ENCODE measurements at regions not wholly inside any gene's neighbourhood (a gene's known extent, or its start where the extent isn't known, plus 50 kb on each side); places are given as distances from the start of the nearest gene placed in this dataset.

DNA sequence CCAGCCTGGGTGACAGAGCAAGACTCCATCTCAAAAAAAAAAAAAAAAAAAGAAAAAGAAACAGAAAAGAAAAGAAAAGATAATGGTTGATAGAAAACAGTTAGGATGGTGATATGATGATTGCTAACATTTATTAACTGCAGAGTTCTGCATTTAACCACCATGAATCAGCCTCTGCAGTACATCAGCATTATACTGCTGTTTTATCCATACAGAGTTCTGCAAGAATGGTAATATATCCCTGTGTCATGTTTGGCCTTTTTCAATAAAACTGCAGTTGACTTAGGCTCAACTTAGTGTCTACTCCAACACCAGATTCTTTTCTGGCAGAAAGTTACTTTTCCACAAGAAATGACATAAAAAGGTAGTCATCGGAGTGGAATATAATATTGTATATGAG lies 62.6 kb downstream of the DUSP6 start:
- H3K4me3 ChIP-seq (replicated peaks; ENCODE audit: low read depth, low read length), result no peak overlapping the region
- no peak for DNase-seq (ENCODE audit: low read depth)
- TF ChIP-seq, protein P1, sequence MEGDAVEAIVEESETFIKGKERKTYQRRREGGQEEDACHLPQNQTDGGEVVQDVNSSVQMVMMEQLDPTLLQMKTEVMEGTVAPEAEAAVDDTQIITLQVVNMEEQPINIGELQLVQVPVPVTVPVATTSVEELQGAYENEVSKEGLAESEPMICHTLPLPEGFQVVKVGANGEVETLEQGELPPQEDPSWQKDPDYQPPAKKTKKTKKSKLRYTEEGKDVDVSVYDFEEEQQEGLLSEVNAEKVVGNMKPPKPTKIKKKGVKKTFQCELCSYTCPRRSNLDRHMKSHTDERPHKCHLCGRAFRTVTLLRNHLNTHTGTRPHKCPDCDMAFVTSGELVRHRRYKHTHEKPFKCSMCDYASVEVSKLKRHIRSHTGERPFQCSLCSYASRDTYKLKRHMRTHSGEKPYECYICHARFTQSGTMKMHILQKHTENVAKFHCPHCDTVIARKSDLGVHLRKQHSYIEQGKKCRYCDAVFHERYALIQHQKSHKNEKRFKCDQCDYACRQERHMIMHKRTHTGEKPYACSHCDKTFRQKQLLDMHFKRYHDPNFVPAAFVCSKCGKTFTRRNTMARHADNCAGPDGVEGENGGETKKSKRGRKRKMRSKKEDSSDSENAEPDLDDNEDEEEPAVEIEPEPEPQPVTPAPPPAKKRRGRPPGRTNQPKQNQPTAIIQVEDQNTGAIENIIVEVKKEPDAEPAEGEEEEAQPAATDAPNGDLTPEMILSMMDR (IDR thresholded peaks at IDR 0.05; ENCODE audit: low read length, missing control alignments), result no peak

DNA sequence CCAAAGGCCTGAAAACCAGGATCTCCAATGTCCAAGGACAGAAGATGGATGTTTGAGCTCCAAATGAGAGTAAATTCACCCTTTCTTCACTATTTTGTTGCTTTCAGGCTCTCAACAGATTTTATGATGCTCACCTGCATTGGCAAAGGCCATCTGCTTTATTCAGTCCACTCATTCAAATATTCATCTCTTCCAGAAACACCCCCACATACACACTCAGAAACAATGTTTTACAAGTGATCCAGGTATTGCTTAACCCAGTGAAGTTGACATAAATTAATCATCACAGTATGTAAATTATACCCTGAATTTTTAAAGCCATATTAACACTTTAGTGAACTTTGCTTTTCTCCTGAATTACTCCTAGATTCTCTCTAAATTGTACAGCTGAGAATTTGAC lies 63.3 kb downstream of the DUSP6 start:
- peak; percentile 6 for DNase-seq (ENCODE audit: low read depth)
- no peak overlapping the region for H3K4me3 ChIP-seq (replicated peaks; ENCODE audit: low read depth, low read length)
- TF ChIP-seq, protein P1 (IDR thresholded peaks at IDR 0.05; ENCODE audit: low read length, missing control alignments), result no peak

DNA sequence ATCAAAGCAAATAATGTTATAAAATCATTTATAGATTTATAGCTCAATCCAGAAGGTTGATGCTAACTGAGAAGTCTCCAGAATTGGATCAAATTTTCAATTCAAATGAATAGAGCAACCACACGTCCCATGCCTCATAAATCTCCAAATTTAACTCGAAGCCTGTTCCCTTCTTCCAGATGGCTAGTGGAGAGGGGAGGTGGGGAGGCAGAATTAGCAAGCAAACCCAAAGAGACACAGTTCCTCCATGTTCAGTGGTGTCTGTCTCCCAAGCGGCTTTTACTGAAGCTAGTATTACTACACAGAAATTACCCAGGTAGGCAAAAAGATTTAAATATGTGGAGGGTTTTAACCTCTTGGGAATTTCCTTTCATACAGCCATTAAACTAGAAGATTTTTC lies 65.8 kb downstream of the DUSP6 start:
- TF ChIP-seq, protein P1 (IDR thresholded peaks at IDR 0.05; ENCODE audit: low read length, missing control alignments), result no peak
- no peak for DNase-seq (ENCODE audit: low read depth)
- no peak overlapping the region for H3K4me3 ChIP-seq (replicated peaks; ENCODE audit: low read depth, low read length)

DNA sequence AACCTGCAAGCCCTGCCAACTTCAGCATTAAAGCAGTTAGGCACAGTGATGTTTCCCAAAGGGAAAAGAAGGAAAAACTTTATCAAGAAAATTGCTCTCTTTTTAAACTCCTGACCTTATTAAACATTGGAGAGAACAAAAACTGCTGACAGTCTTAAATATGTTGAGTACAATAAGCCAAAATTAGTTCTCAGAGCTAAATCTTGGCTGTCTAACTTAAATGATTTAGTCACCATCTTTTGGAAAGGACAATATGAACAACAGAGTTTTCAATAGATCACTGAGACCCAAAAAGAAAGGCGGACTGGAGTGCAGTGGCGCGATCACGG lies 70.8 kb downstream of the DUSP6 start:
- no peak for DNase-seq (ENCODE audit: low read depth)
- no peak overlapping the region for H3K4me3 ChIP-seq (replicated peaks; ENCODE audit: low read depth, low read length)
- TF ChIP-seq, protein P1 (IDR thresholded peaks at IDR 0.05; ENCODE audit: low read length, missing control alignments), result no peak

DNA sequence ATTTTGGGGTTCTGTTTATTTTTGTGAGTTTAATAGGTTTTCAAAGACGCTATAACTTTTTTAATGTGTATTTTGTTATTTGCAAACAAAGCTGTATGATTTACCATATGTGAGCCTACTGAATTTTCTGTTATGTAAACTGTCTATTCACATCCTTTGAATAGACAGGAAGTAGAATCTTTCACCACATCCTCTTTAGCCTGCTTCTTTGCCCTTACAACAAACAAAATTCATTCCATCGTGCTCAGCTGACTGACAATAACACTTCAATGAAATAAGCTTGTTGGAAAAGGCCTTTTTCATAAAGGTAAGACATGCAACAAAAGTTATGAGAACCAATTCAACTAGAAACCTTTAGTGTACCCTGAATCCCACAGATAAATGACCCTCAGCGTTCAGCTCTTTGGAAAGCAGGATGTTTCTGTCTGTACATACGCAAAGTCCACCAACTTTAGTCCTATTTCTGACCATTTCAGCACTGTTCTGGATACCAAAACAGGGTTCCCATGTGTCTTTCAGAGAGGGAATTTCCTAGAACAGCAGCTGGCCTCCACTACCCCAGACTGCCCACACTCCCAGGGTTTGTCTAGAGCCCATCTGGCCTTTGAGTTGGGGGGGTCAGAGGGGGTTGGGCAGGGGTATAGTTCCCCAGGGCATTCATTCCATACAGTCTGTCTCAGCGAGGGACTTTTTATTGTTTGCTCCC lies 71.3 kb downstream of the DUSP6 start:
- TF ChIP-seq, protein P1 (IDR thresholded peaks at IDR 0.05; ENCODE audit: low read length, missing control alignments), result no peak
- H3K4me3 ChIP-seq (replicated peaks; ENCODE audit: low read depth, low read length), result no peak overlapping the region
- peak; percentile 22 for DNase-seq (ENCODE audit: low read depth)

DNA sequence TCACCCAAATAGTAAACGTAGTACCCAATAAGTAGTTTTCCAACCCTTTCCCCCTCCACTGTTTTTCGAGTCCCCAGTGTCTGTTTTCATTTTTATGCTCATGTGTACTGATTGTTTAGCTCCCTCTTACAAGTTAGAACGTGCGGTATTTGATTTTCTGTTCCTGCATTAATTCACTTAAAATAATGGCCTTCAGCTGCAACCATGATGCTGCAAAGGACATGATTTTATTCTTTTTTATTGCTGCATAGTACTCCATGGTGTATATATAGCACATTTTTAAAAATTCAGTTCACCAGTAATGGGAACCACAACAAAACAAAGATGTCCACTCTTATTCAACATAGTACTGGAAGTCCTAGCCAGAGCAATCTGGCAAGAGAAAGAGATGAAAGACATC lies 72.8 kb downstream of the DUSP6 start:
- TF ChIP-seq, protein P1 (IDR thresholded peaks at IDR 0.05; ENCODE audit: low read length, missing control alignments), result no peak
- DNase-seq (ENCODE audit: low read depth), result no peak
- no peak overlapping the region for H3K4me3 ChIP-seq (replicated peaks; ENCODE audit: low read depth, low read length)

DNA sequence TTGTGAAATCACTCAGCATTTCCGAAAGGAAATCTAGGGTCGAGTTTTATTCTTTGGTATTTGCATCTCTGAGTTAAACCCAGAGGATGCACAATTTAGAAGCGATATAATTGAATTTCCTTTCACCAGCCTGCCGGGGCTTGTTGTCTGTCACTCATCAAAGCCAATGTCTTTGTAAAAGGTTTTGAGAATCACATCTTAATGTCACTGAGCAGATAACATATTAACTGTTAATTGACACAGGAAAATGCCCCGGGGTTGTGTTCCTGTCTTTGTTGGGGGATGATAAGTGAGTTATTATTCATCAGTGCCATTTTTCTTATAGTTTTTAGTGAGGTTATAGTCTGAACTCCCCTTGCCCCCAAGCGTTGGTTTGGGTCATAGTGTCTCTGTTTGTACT lies 73.4 kb downstream of the DUSP6 start:
- no peak for DNase-seq (ENCODE audit: low read depth)
- no peak overlapping the region for H3K4me3 ChIP-seq (replicated peaks; ENCODE audit: low read depth, low read length)
- TF ChIP-seq, protein P1 (IDR thresholded peaks at IDR 0.05; ENCODE audit: low read length, missing control alignments), result no peak
